Stomach (tissue), 8 donors: ENCODE measurements at regions not wholly inside any gene's neighbourhood (a gene's known extent, or its start where the extent isn't known, plus 50 kb on each side); places are given as distances from the start of the nearest gene placed in this dataset.

ENCODE experiments used
- DNase-seq, 2 donors: peaks; one replicate each; pipeline versions ENCODE4 v3.0.0 to v3.0.0-alpha.2; 2013 to 2019
- H3K27ac ChIP-seq, 5 donors: fragments of 200-600 bp in 4 of 5; sonication (generic) in 4 of 5; one replicate each; pipeline ENCODE4 v1.5.1; 2013 to 2019; ENCODE audit warnings: mild to moderate bottlenecking in 1 of 5, moderate library complexity in 1 of 5
- H3K27me3 ChIP-seq, 3 donors: fragments of 200-600 bp; sonication (generic); one replicate each; pipeline ENCODE4 v1.5.1; 2017 to 2019; ENCODE audit warnings: mixed run types in 1 of 3
- H3K36me3 ChIP-seq, 4 donors: fragments of 200-600 bp; sonication (generic); 1 replicate in 3 of 4; 2 replicates in 1 of 4; pipeline ENCODE4 v1.5.1; 2016 to 2019
- H3K4me1 ChIP-seq, 4 donors: fragments of 200-600 bp; sonication (generic); one replicate each; pipeline ENCODE4 v1.5.1; 2016 to 2019
- H3K4me3 ChIP-seq, 4 donors: fragments of 200-600 bp; sonication (generic) in 3 of 4; one replicate each; pipeline ENCODE4 v1.5.1; 2016 to 2019; ENCODE audit warnings: mild to moderate bottlenecking in 1 of 4
- H3K9me3 ChIP-seq, 4 donors: fragments of 200-600 bp; sonication (generic); one replicate each; pipeline ENCODE4 v1.5.1; 2016 to 2019
- EP300 ChIP-seq: sonication (generic); formaldehyde crosslinking; IDR thresholded peaks from one replicate; pipeline ENCODE4 v1.6.1; 2017; ENCODE audit warnings: antibody characterized with exemption
- POLR2A ChIP-seq, 4 donors: fragments of 450-650 bp; IDR thresholded peaks; one replicate each; pipeline ENCODE4 v1.6.1; 2016; ENCODE audit warnings: antibody characterized with exemption in 4 of 4, control low read depth in 2 of 4, mild to moderate bottlenecking in 1 of 4, moderate library complexity in 1 of 4
- POLR2AphosphoS5 ChIP-seq, 3 donors: sonication (generic); formaldehyde crosslinking; IDR thresholded peaks; one replicate each; pipeline ENCODE4 v1.6.1; 2016; ENCODE audit warnings: antibody characterized with exemption in 3 of 3
- WGBS, 5 donors: extraction: QIAGEN DNeasy Blood & Tissue Kit in 3 of 5; methylation state at CpG; one replicate each; pipeline versions ENCODE4 v1.1.5 to v1.1.7; 2013 to 2018; 5-methylcytosine and 5-hydroxymethylcytosine counted together
- intact Hi-C: fragments of 100-400 bp; cut with DNase I; formaldehyde crosslinking; loops from one replicate; pipeline ENCODE4 v1.15.1; 2023; ENCODE audit warnings: low total_unique reads
- TF ChIP-seq, protein P1 (sequence below), 7 experiments: fragments of 450-650 bp in 4 of 7; fragments of 200-600 bp in 3 of 7; sonication (generic) in 3 of 7; IDR thresholded peaks; one replicate each; pipeline ENCODE4 v1.5.1; 2016 to 2019; ENCODE audit warnings: antibody characterized with exemption in 7 of 7, control low read depth in 2 of 7, mild to moderate bottlenecking in 1 of 7
- donor health status: healthy with polysubstance abuse.
- donor health status: Bipolar disorder and iron deficiency.
- donor health status: healthy.

DNA sequence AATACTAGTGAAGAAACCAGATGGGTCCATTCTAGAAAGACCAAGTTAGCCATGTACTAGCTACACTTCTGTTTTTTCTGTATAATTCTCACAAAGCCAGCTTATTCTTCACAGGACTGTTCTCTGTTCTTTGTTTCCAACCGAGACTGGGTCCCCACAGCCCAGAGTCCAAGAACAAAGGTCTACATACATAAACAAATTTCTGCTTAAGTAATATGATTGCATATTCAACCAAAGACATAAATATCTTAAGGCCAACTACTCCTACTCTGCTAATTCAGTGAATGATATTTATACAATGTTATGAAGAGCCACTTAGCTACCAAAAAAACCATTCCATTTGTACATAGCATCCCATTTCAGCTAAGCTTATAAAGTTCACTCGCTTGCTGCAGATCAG is 299.8 kb upstream of the CCDC54 start:
- H3K9me3 ChIP-seq: no peaks in the 10 kb centered on the region
- H3K4me3 ChIP-seq: no peak overlapping the region
- H3K4me1 ChIP-seq: no peaks in the 10 kb centered on the region
- no peaks in the 10 kb centered on the region for H3K36me3 ChIP-seq
- H3K27ac ChIP-seq: no peak overlapping the region
- no peaks in the 10 kb centered on the region for H3K27me3 ChIP-seq
- 64 to 74% (median 67%) methylated on average over 2 of the region's 2 CpGs for WGBS, 5 donors
- no peak for TF ChIP-seq EP300
- TF ChIP-seq POLR2A (IDR thresholded peaks at IDR 0.05): no peak
- intact Hi-C loops: no loop called here
- no peak for DNase-seq

DNA sequence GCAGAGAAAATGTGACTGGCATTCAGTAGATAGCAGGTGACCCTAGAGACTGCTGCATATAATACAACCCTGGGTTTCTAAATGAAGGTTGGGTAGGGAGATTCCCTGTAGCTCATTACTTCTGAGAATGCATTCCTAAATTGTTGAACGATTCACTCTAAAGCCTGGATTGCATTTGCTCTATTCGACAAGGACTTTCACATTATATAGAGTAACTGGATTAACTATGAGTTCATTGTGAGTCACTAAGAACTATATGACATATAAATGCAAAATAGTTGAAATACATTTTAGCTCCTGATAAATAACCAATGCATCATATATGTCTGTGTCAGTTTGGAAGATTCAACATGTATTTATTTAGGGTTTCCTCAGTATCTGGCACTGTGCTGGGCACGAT is 294.7 kb upstream of the CCDC54 start:
- Histone ChIP-seq H3K4me1 (no peaks in the 10 kb centered on the region), H3K9me3 (no peaks in the 10 kb centered on the region), H3K36me3 (no peaks in the 10 kb centered on the region), H3K27me3 (no peaks in the 10 kb centered on the region), H3K4me3 (no peak overlapping the region), H3K27ac (no peak overlapping the region)
- intact Hi-C loops: no loop called here
- no peak for TF ChIP-seq EP300
- no peak for TF ChIP-seq POLR2AphosphoS5 (IDR thresholded peaks at IDR 0.05)
- TF ChIP-seq POLR2A (IDR thresholded peaks at IDR 0.05): no peak
- TF ChIP-seq, protein P1, sequence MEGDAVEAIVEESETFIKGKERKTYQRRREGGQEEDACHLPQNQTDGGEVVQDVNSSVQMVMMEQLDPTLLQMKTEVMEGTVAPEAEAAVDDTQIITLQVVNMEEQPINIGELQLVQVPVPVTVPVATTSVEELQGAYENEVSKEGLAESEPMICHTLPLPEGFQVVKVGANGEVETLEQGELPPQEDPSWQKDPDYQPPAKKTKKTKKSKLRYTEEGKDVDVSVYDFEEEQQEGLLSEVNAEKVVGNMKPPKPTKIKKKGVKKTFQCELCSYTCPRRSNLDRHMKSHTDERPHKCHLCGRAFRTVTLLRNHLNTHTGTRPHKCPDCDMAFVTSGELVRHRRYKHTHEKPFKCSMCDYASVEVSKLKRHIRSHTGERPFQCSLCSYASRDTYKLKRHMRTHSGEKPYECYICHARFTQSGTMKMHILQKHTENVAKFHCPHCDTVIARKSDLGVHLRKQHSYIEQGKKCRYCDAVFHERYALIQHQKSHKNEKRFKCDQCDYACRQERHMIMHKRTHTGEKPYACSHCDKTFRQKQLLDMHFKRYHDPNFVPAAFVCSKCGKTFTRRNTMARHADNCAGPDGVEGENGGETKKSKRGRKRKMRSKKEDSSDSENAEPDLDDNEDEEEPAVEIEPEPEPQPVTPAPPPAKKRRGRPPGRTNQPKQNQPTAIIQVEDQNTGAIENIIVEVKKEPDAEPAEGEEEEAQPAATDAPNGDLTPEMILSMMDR (IDR thresholded peaks at IDR 0.05): no peak
- WGBS, 5 donors: 84 to 93% (median 91%) methylated on average over 3 of the region's 3 CpGs
- DNase-seq: no peak

DNA sequence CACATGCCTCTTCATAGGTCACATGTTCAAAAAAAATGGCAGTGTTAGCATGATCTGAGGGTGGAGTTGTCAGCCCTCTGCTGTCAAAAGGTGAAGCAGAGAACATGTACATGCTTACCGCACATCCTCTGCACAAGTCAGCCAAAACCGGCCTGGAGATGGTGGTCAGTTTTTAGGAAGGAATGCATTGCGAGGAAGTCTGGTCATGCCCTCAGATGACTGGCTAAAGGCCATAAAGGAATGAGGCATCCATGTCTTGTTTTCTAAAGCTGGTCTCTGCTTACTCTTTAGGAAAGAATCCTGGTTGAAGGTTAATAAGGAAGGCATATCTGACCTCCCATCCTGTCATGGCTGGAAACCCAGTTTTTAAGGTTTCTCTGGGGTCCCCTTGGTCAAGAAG is 292.0 kb upstream of the CCDC54 start:
- no peak for DNase-seq

DNA sequence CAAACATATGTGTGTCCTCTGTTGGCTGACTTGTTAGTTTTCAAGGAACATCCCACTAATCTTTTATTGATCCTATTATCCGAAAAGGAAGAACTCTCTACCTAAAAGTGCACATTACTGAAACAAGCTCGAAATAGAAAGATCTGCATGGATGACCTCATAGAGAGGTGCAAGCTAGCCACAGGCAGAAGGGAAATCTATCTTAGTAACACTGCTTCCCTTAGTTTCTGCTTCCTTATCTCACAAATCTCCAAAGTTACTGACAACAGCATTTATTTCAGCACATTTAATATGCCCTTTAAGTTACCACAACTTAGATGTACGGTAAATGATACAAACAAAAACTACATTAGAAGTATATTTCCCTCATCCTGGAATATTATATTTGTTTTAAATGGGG is 285.1 kb upstream of the CCDC54 start:
- H3K27me3 ChIP-seq: no peaks in the 10 kb centered on the region
- no peak overlapping the region for H3K27ac ChIP-seq
- no peak for DNase-seq
- no peak for TF ChIP-seq EP300
- TF ChIP-seq POLR2AphosphoS5 (IDR thresholded peaks at IDR 0.05): no peak
- TF ChIP-seq POLR2A (IDR thresholded peaks at IDR 0.05): no peak
- TF ChIP-seq, protein P1 (IDR thresholded peaks at IDR 0.05): no peak
- no peaks in the 10 kb centered on the region for H3K9me3 ChIP-seq
- H3K4me3 ChIP-seq: no peak overlapping the region
- intact Hi-C loops: no loop called here
- no peaks in the 10 kb centered on the region for H3K4me1 ChIP-seq
- H3K36me3 ChIP-seq: no peaks in the 10 kb centered on the region
- WGBS, 5 donors: 53 to 67% (median 65%) methylated on average over 3 of the region's 3 CpGs

More for the DNA sequence above, 292.0 kb upstream of the CCDC54 start:
- Histone ChIP-seq H3K27me3 (no peaks in the 10 kb centered on the region), H3K4me3 (no peak overlapping the region), H3K27ac (no peak overlapping the region), H3K4me1 (no peaks in the 10 kb centered on the region), H3K9me3 (no peaks in the 10 kb centered on the region), H3K36me3 (no peaks in the 10 kb centered on the region)
- intact Hi-C loops: no loop called here
- TF ChIP-seq POLR2AphosphoS5 (IDR thresholded peaks at IDR 0.05) (no peak), EP300 (no peak), POLR2A (IDR thresholded peaks at IDR 0.05) (no peak)
- TF ChIP-seq, protein P1 (IDR thresholded peaks at IDR 0.05): no peak
- 92 to 97% (median 95%) methylated on average over 3 of the region's 3 CpGs for WGBS, 5 donors

DNA sequence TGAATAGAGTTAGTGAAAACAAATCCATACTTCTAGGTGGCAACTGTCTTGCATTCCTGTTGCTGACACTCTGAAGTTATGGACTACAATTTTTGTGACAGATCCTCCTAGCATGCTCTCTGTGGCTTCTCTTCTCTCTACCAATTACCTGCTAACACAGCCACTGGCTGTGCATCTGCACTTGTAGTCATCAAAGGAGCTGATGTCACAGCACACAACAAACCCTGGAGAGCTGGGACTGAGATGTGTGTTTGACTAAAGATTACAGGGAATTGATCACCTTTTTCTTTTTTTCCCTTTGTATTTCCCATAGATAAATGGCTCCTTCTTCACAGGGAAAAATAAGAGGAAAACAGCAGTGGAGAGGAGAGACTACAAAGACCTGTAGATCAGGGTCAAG is 278.4 kb upstream of the CCDC54 start:
- H3K4me1 ChIP-seq: no peaks in the 10 kb centered on the region
- H3K27me3 ChIP-seq: no peaks in the 10 kb centered on the region
- DNase-seq: no peak
- H3K27ac ChIP-seq: no peak overlapping the region
- TF ChIP-seq, protein P1 (IDR thresholded peaks at IDR 0.05): no peak
- no peak for TF ChIP-seq POLR2AphosphoS5 (IDR thresholded peaks at IDR 0.05)
- no peak for TF ChIP-seq POLR2A (IDR thresholded peaks at IDR 0.05)
- no peak for TF ChIP-seq EP300
- intact Hi-C loops: no loop called here
- H3K36me3 ChIP-seq: no peaks in the 10 kb centered on the region
- H3K4me3 ChIP-seq: no peak overlapping the region
- peaks cover 0 to 5% (median 3%) of the 10 kb centered on the region in 4 donors for H3K9me3 ChIP-seq
